GM19025 (cell line): ENCODE measurements at regions not wholly inside any gene's neighbourhood (a gene's known extent, or its start where the extent isn't known, plus 50 kb on each side); places are given as distances from the start of the nearest gene placed in this dataset.

Source experiments
- ATAC-seq: cut with Tn5 transposase; IDR thresholded peaks from one replicate; pipeline ENCODE4 v1.9.1; 2021; ENCODE audit warnings: mild to moderate bottlenecking, low read depth, moderate library complexity; ENCODE audit not compliant: unreplicated experiment

DNA sequence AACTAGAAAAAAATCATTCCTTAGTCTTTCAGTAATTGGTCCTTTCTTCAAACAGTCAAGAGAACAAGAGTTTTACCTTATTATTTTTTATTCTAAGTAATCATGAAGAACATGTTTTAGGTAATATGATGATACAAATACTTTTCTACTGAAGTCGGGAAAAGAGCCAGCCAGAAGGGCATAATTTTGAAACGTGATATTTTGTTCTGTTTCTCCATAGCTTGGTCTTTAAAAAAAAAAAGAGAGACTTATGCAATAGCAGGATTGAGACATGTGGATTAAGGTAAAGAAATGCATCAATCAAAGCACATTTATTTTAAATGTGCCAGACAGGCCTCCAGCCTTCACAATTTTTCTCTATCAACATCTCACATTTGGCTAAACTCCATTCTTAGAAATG is 1016.8 kb downstream of the CNTNAP5 start:
- ATAC-seq, result no peak

- no peak for ATAC-seq
Measured at GRCh38 chr2:125042727-125043126, 1017.6 kb downstream of the CNTNAP5 start.

- ATAC-seq, result no peak
Measured at GRCh38 chr2:125070726-125071505, 1045.8 kb downstream of the CNTNAP5 start.

GRCh38 chr2:125073440-125073839 is 1048.4 kb downstream of the CNTNAP5 start:
- no peak for ATAC-seq

DNA sequence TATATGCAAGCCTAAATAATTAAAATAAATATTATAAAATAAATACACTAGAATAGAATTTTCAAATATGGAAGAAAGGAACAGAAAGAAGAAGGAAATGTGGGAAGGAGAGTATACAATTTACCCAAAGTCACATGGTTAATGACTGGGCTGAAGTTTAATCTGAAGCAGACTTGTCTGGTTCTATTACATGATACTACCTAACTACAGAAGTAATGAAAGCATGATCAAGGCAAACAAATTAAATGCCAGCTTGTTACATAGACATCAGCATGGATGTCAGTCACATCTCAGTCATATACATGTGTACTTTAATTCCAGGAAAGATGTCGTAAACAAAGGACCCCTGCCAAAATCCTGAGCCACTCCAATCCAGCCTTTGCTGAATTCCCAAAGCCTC is 1060.8 kb downstream of the CNTNAP5 start:
- no peak for ATAC-seq

DNA sequence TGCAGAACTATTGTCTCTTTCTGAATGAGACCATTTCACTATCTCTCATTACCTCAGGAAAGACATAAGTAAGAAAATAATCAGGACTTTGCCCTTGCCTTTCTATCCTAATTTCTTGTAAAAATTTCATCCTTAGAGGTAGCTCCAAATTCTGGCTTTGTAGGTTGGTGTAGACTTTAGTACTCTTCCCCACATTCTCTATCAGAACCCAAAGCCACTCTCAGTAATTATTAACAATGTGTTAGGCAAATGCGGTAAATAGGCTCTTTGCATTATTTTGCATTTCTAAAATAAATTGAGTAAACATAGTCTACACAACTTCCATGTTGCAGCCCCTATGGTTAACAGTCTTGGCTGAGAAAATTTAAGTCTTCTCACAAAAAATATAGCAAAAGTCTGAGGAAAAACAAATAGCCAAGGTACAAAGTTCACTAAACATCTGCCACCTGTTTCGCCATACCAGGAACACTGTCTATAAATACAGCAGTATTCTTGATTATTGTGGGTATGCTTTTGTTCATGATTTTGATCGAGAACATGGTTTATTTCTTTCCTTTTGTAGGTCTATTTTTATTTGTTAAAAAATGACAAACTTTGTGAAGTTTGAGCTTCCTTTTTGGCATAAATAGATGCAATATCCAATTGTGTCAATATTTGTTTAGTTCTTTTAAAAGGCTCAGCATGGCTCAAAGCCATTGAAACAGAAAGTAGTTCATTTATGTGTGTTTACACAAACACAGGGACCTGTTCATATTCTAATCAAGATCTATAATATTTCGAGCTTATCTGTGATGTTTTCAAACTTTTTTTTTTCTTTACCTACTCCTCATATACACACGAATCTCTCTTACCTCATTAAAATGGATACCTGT is 1061.5 kb downstream of the CNTNAP5 start:
- peak; percentile 45 for ATAC-seq

- no peak for ATAC-seq
Measured at GRCh38 chr2:125092276-125093009, 1067.4 kb downstream of the CNTNAP5 start.

- ATAC-seq, result no peak
Measured at GRCh38 chr2:125095826-125096225, 1070.7 kb downstream of the CNTNAP5 start.

GRCh38 chr2:125106710-125107109 is 1081.6 kb downstream of the CNTNAP5 start:
- ATAC-seq, result no peak

DNA sequence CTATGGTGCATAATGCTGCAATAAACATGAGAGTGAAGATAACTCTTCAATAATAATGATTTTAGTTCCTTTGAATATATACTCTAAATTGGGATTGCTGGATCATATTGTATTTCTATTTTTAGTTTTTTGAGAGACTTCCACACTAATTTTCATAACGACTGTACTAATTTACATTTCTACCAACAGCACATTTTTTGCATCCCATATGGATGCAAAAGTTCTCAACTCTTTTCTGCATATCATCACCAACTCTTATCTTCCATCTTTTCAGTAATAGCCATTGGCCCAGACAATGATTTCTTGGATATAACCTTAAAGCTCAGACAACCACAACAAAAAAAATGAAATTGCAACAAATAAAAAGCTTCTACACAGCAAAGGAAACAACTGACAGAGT is 1082.4 kb downstream of the CNTNAP5 start:
- no peak for ATAC-seq

DNA sequence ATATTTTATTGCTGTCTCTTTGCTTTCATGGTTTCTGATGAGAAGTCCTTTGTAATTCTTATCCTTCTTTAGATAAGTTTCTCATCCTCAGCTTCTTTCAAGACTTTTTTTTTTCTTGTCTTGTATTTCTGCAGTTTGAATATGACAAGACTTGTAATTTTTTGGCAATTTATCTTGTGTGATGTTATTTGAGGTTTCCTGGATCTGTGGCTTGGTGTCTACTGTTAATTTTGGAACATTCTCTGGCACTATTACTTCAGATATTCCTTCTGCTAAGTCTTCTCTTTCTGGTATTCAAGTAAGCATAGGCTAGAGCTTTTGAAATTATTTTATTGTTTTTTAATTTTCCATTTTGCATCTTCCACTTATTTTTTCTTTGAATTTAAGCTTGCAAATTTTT is 1083.2 kb downstream of the CNTNAP5 start:
- no peak for ATAC-seq

- no peak for ATAC-seq
Measured at GRCh38 chr2:125125902-125126301, 1100.8 kb downstream of the CNTNAP5 start.

GRCh38 chr2:125160947-125161346 is 1135.9 kb downstream of the CNTNAP5 start:
- no peak for ATAC-seq

- no peak for ATAC-seq
Measured at GRCh38 chr2:125167152-125167551, 1142.1 kb downstream of the CNTNAP5 start.

- ATAC-seq, result no peak
Measured at GRCh38 chr2:125167820-125168219, 1142.7 kb downstream of the CNTNAP5 start.

GRCh38 chr2:125168442-125168841 is 1143.4 kb downstream of the CNTNAP5 start:
- no peak for ATAC-seq

- ATAC-seq, result no peak
Measured at GRCh38 chr2:125169022-125169763, 1144.1 kb downstream of the CNTNAP5 start.

- no peak for ATAC-seq
Measured at GRCh38 chr2:125169764-125170146, 1144.7 kb downstream of the CNTNAP5 start.

DNA sequence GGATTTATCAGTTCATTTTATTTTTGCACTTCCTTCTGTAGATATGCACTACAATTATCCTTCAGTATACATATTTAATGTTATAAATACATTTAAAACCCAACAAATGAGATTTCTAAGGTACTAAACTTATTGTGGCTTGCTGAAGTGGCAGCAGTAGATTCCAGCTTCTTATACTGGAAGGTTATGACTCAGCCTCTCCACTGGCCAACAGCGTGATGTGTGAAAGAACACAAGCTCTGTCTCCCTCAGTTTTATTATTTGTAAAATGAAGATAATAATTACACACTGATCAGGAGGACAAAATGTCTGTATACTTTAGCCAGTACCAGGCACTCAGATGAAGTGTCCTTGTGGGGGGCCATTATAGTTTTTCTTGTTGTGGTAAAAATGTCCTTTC is 1147.1 kb downstream of the CNTNAP5 start:
- no peak for ATAC-seq

- ATAC-seq, result no peak
Measured at GRCh38 chr2:125175415-125175814, 1150.3 kb downstream of the CNTNAP5 start.
